Loucy (cell line): ENCODE measurements at regions not wholly inside any gene's neighbourhood (a gene's known extent, or its start where the extent isn't known, plus 50 kb on each side); places are given as distances from the start of the nearest gene placed in this dataset.

Experiments
- CTCF ChIP-seq: fragments of 200-600 bp; sonication (generic); conservative IDR thresholded peaks from 2 replicates; pipeline ENCODE4 v1.5.1; 2014; ENCODE audit warnings: mild to moderate bottlenecking, antibody characterized with exemption, low read length
- EZH2phosphoT487 ChIP-seq: fragments of 200-600 bp; IDR thresholded peaks from 2 replicates; pipeline ENCODE4 v1.6.1; 2018; ENCODE audit warnings: antibody characterized with exemption, mild to moderate bottlenecking, moderate library complexity, borderline replicate concordance

- TF ChIP-seq CTCF = no peak
- no peak for TF ChIP-seq EZH2phosphoT487
These were observed 194.0 kb upstream of the CADM1 start for GRCh38 chr11:115698243-115698642.
